ENCODE measurements at regions not wholly inside any gene's neighbourhood (a gene's known extent, or its start where the extent isn't known, plus 50 kb on each side); places are given as distances from the start of the nearest gene placed in this dataset.

- TF ChIP-seq, protein P1, sequence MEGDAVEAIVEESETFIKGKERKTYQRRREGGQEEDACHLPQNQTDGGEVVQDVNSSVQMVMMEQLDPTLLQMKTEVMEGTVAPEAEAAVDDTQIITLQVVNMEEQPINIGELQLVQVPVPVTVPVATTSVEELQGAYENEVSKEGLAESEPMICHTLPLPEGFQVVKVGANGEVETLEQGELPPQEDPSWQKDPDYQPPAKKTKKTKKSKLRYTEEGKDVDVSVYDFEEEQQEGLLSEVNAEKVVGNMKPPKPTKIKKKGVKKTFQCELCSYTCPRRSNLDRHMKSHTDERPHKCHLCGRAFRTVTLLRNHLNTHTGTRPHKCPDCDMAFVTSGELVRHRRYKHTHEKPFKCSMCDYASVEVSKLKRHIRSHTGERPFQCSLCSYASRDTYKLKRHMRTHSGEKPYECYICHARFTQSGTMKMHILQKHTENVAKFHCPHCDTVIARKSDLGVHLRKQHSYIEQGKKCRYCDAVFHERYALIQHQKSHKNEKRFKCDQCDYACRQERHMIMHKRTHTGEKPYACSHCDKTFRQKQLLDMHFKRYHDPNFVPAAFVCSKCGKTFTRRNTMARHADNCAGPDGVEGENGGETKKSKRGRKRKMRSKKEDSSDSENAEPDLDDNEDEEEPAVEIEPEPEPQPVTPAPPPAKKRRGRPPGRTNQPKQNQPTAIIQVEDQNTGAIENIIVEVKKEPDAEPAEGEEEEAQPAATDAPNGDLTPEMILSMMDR (IDR thresholded peaks at IDR 0.05 in 2 of 3, conservative IDR thresholded peaks at IDR 0.05 in 1 of 3; ENCODE audit: borderline replicate concordance in 1 of 3, insufficient read depth in 1 of 3, low read depth in 2 of 3, low read length in 2 of 3), result no peak
- no peak for TF ChIP-seq POLR2A (IDR thresholded peaks at IDR 0.05; ENCODE audit: borderline replicate concordance, extremely low read depth, insufficient read depth, insufficient read length)
- TF ChIP-seq YY1 (IDR thresholded peaks at IDR 0.05; ENCODE audit: extremely low read depth, insufficient replicate concordance, low read depth, low read length), result no peak
- TF ChIP-seq POLR2AphosphoS5 (IDR thresholded peaks at IDR 0.05; ENCODE audit: low read depth, low read length), result no peak
- no peak for TF ChIP-seq CEBPB (IDR thresholded peaks at IDR 0.05; ENCODE audit: low read depth)
- TF ChIP-seq, protein P2, sequence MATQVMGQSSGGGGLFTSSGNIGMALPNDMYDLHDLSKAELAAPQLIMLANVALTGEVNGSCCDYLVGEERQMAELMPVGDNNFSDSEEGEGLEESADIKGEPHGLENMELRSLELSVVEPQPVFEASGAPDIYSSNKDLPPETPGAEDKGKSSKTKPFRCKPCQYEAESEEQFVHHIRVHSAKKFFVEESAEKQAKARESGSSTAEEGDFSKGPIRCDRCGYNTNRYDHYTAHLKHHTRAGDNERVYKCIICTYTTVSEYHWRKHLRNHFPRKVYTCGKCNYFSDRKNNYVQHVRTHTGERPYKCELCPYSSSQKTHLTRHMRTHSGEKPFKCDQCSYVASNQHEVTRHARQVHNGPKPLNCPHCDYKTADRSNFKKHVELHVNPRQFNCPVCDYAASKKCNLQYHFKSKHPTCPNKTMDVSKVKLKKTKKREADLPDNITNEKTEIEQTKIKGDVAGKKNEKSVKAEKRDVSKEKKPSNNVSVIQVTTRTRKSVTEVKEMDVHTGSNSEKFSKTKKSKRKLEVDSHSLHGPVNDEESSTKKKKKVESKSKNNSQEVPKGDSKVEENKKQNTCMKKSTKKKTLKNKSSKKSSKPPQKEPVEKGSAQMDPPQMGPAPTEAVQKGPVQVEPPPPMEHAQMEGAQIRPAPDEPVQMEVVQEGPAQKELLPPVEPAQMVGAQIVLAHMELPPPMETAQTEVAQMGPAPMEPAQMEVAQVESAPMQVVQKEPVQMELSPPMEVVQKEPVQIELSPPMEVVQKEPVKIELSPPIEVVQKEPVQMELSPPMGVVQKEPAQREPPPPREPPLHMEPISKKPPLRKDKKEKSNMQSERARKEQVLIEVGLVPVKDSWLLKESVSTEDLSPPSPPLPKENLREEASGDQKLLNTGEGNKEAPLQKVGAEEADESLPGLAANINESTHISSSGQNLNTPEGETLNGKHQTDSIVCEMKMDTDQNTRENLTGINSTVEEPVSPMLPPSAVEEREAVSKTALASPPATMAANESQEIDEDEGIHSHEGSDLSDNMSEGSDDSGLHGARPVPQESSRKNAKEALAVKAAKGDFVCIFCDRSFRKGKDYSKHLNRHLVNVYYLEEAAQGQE (IDR thresholded peaks at IDR 0.05; ENCODE audit: low read depth), result no peak
- TF ChIP-seq JUND (IDR thresholded peaks at IDR 0.05), result no peak
- TF ChIP-seq, protein P3, sequence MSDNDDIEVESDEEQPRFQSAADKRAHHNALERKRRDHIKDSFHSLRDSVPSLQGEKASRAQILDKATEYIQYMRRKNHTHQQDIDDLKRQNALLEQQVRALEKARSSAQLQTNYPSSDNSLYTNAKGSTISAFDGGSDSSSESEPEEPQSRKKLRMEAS (IDR thresholded peaks at IDR 0.05), result no peak
- TF ChIP-seq ELF1 (IDR thresholded peaks at IDR 0.05; ENCODE audit: borderline replicate concordance, low read depth), result no peak
- TF ChIP-seq RAD21 (IDR thresholded peaks at IDR 0.05; ENCODE audit: low read depth), result no peak
- TF ChIP-seq EZH2 (IDR thresholded peaks at IDR 0.05), result no peak
- TF ChIP-seq ZNF274 (IDR thresholded peaks at IDR 0.05; ENCODE audit: low read depth, low read length), result no peak
Measured at GRCh38 chr11:76732643-76733042, 50.5 kb upstream of the TSKU start.
